Mucosa of rectum (tissue), 2 donors: ENCODE measurements at regions not wholly inside any gene's neighbourhood (a gene's known extent, or its start where the extent isn't known, plus 50 kb on each side); places are given as distances from the start of the nearest gene placed in this dataset.
"Not testable (repeated sequence)": the region's sequence is repeated elsewhere in the genome, so short reads cannot be mapped to it uniquely, and the experiment has no call there.

Experiments used
- H3K27ac ChIP-seq, 2 donors: one replicate each; pipeline ENCODE4 v1.7.0; 2013; ENCODE audit warnings: inconsistent platforms in 2 of 2, low read depth in 2 of 2, low read length in 2 of 2
- H3K27me3 ChIP-seq, 2 donors: one replicate each; pipeline ENCODE4 v1.7.0; 2013; ENCODE audit warnings: low read length in 2 of 2; ENCODE audit not compliant: control insufficient read depth in 2 of 2, insufficient read depth in 2 of 2
- H3K36me3 ChIP-seq, 2 donors: one replicate each; pipeline ENCODE4 v1.7.0; 2013; ENCODE audit warnings: low read length in 2 of 2; ENCODE audit not compliant: control insufficient read depth in 2 of 2, insufficient read depth in 2 of 2
- H3K4me1 ChIP-seq, 2 donors: one replicate each; pipeline ENCODE4 v1.7.0; 2013; ENCODE audit warnings: low read length in 2 of 2, mild to moderate bottlenecking in 1 of 2; ENCODE audit not compliant: control insufficient read depth in 2 of 2, insufficient read depth in 2 of 2
- H3K4me3 ChIP-seq, 2 donors: one replicate each; pipeline ENCODE4 v1.7.0; 2013; ENCODE audit warnings: low read length in 2 of 2
- H3K9ac ChIP-seq, 2 donors: one replicate each; pipeline ENCODE4 v1.7.0; 2013; ENCODE audit warnings: low read length in 2 of 2, low read depth in 1 of 2, mild to moderate bottlenecking in 1 of 2
- H3K9me3 ChIP-seq, 2 donors: one replicate each; pipeline ENCODE4 v1.7.0; 2013; ENCODE audit warnings: low read length in 2 of 2; ENCODE audit not compliant: control insufficient read depth in 2 of 2
- donor health status: healthy.
- donor health status: Normal muscosa, but diverticular disease.

- H3K27ac ChIP-seq, H3K4me1 ChIP-seq, H3K36me3 ChIP-seq, H3K4me3 ChIP-seq, H3K9ac ChIP-seq, H3K9me3 ChIP-seq, H3K27me3 ChIP-seq: not testable (repeated sequence)
Measured at GRCh38 chr17:21501927-21502700, 126.0 kb downstream of the KCNJ12 start.

DNA sequence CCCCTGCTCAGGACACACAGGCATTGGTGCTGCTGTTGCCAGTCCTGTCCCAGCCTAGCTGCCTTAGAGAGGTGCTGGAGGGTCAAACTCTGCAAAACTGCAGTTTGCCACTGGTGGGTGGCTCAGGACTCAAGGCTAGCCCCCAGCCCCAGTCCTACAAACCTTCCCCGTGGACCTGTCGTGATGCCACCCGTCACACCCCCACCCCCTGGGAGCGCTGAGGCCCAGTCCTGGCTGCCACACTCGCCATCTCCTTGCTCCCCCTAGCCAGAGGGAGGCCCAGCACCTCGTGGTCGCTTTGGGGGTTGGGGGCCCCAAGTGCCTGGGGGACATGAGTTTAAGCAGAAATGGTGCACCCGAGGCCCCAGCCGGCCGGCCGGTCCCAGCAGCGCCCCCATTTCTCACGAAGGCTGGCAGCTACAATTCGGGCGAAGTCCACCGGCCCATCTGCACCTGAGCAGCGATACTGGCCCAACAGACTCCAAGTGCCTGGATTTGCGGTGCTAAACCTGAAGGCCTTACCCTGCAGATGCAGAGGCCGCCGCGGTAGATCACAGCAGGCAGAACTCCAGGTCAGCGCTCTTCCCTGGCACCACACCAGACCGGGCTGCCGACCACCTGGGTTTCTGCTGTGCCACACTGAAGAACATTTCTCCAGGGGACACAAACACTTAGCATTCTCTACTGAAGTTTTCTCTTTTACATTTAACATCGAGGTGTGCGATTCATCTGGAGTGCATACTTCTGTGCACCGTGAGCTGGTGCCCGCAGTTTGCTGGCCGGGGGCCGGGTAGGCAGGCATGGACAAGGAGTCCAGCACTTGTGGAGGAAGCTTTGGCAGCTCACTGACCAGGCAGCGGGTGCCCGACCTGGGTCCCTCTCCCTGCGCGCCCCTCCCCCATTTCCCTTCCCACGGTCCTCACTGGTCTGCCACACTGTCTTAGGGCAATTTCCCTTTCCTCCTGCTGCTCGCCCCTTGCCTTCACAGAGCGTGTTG is 130.0 kb downstream of the KCNJ12 start:
- H3K4me3 ChIP-seq = no peak overlapping the region
- no peaks in the 10 kb centered on the region for H3K9me3 ChIP-seq
- no peak overlapping the region for H3K9ac ChIP-seq

DNA sequence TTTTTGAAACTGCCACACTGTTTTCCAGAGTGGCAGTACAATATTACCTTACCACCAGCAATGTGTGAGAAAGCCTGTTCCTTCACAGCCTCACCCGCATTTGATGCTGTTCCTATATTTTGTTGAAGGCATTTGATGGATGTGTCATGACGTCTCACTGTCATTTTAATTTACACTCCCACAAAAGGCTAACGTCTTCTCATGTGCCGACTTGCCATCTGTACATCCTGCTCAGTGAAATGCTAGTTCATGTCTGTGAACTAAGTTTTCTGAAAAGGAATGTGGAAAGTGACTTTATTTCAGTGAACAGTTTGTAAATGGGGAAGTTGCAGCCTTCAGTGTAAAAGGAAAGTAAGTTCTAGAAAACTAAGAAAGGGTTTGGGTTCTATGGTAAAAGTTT is 131.6 kb downstream of the KCNJ12 start:
- H3K36me3 ChIP-seq = not testable (repeated sequence)

More for the DNA sequence above, 130.0 kb downstream of the KCNJ12 start:
- peaks cover 6 to 11% of the 10 kb centered on the region in 2 donors for H3K27me3 ChIP-seq
- H3K36me3 ChIP-seq = no peaks in the 10 kb centered on the region
- H3K4me1 ChIP-seq = peaks cover 0 to 1% of the 10 kb centered on the region in 2 donors
- no peak overlapping the region for H3K27ac ChIP-seq

DNA sequence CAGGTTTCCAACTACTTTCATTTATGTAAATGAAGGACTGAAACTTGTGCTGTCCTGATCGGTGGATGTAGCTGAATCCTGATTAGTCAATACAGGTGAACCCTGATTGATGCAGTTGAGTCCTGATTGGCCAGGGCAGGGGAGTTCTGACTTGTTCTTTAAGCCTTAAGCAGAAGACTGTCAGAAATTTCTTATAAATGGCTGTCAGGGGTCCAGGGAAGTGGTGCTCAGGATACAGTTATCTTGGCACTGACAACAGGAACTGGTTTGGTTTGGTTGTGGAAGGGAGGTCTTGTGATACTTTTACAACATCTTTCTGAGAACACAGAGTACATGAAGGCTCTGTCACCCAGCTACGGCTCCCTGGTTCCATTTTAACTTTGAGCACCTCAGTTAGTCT is 132.1 kb downstream of the KCNJ12 start:
- peaks cover 8 to 11% of the 10 kb centered on the region in 2 donors for H3K27me3 ChIP-seq
- H3K4me3 ChIP-seq = no peak overlapping the region
- peaks cover 0 to 5% of the 10 kb centered on the region in 2 donors for H3K4me1 ChIP-seq
- H3K36me3 ChIP-seq = no peaks in the 10 kb centered on the region
- no peak overlapping the region for H3K27ac ChIP-seq
- H3K9me3 ChIP-seq = no peaks in the 10 kb centered on the region
- H3K9ac ChIP-seq = no peak overlapping the region

More for the DNA sequence above, 131.6 kb downstream of the KCNJ12 start:
- not testable (repeated sequence) for H3K4me1 ChIP-seq, H3K9ac ChIP-seq, H3K9me3 ChIP-seq, H3K27ac ChIP-seq, H3K4me3 ChIP-seq
- H3K27me3 ChIP-seq = peaks cover 8 to 11% of the 10 kb centered on the region in 2 donors

DNA sequence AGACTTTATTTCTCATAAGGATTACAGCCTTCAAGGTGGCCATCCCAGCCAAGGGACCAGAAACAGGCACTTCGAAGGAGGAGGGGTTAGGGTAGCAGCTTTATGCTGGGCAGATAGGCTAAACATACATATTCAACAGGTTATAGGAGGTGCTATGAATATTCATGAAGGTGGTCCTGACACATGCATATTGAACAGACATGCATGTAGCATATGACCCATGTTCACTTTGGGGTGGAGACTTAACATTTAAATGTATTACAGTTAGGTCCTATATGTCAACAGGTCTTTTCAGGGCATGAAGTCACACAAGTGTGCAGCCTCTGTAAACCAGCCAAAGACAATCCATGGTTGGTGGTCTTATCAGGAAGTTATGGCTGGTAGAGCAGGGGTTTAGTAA is 133.2 kb downstream of the KCNJ12 start:
- not testable (repeated sequence) for H3K27ac ChIP-seq, H3K36me3 ChIP-seq, H3K4me3 ChIP-seq, H3K9me3 ChIP-seq, H3K4me1 ChIP-seq, H3K9ac ChIP-seq
- H3K27me3 ChIP-seq = peaks cover 8 to 11% of the 10 kb centered on the region in 2 donors

- H3K9me3 ChIP-seq = no peaks in the 10 kb centered on the region
- no peaks in the 10 kb centered on the region for H3K36me3 ChIP-seq
- no peak overlapping the region for H3K27ac ChIP-seq
- H3K27me3 ChIP-seq = peaks cover 8 to 11% of the 10 kb centered on the region in 2 donors
- peak overlapping the region; percentile 40 to 71 for H3K4me3 ChIP-seq
- H3K4me1 ChIP-seq = peaks cover 0 to 5% of the 10 kb centered on the region in 2 donors
- H3K9ac ChIP-seq = peak overlapping the region; percentile 56 to 65
Measured at GRCh38 chr17:21510686-21511362, 134.7 kb downstream of the KCNJ12 start.

GRCh38 chr17:21511363-21512195 is 135.4 kb downstream of the KCNJ12 start:
- Histone ChIP-seq H3K36me3 (no peaks in the 10 kb centered on the region), H3K9ac (peak overlapping the region; percentile 56 to 65), H3K9me3 (no peaks in the 10 kb centered on the region), H3K27ac (no peak overlapping the region), H3K27me3 (peaks cover 8 to 10% of the 10 kb centered on the region in 2 donors), H3K4me3 (peak overlapping the region; percentile 40 to 71), H3K4me1 (peaks cover 0 to 5% of the 10 kb centered on the region in 2 donors)

DNA sequence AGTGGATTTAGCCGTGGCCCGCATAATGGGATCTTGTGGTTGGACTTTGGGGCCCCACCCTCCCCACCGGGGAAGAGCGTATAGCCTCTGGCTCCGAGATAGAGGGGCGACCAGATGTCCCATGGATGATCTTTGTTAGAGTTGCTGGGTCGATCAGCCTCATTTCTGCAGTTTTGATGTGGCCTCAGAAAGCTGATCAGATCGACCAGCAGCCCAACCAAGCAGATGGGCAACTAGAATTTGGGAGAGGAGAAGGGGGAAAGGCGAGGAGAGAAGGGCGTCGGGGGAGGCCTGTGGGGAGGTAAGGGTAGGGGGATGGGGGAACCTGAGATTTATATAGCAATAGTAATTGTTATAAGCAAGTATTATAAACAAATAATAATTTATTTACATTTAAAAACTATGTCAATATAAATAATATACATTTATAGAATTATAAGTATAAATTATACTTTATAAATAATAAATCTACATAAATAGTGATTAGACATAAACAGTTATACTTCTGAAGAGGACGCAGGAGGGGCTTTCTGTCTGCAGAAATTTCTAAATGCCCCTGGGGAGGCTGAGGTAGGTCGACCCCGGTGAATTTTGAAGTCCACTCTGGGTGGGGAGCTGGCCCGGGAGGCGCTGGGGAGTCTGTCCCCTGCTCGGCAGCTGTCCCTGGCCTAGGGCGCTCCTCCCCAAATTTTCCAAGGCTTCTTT is 136.3 kb downstream of the KCNJ12 start:
- H3K9ac ChIP-seq = peak overlapping the region; percentile 32 to 60
- no peaks in the 10 kb centered on the region for H3K36me3 ChIP-seq
- H3K4me3 ChIP-seq = peak overlapping the region in 1 of 2 donors; percentile 16
- no peak overlapping the region for H3K27ac ChIP-seq
- no peaks in the 10 kb centered on the region for H3K9me3 ChIP-seq
- H3K27me3 ChIP-seq = peaks cover 8 to 9% of the 10 kb centered on the region in 2 donors
- H3K4me1 ChIP-seq = peaks cover 0 to 5% of the 10 kb centered on the region in 2 donors
